Bronchial epithelial cell (primary cell): ENCODE measurements at regions not wholly inside any gene's neighbourhood (a gene's known extent, or its start where the extent isn't known, plus 50 kb on each side); places are given as distances from the start of the nearest gene placed in this dataset.
A peak's percentile ranks its signal among the peaks of the same experiment; 100 is the strongest.

Experiments
- DNase-seq: peaks from one replicate; pipeline ENCODE4 v3.0.0-alpha.2; 2010; ENCODE audit warnings: low read depth
- FAIRE-seq: peaks from 2 replicates; lab custom pipeline; 2011; peaks lifted over from hg19 to GRCh38; lab: Jason Lieb, UNC
- H3K27me3 ChIP-seq: 2 replicates; pipeline ENCODE4 v1.5.1; 2011; ENCODE audit warnings: low read length; ENCODE audit not compliant: control insufficient read depth, insufficient read depth
- H3K36me3 ChIP-seq: 2 replicates; pipeline ENCODE4 v1.5.1; 2011; ENCODE audit warnings: low read length; ENCODE audit not compliant: control insufficient read depth, insufficient read depth
- H3K4me3 ChIP-seq: 2 replicates; pipeline ENCODE4 v1.5.1; 2011; ENCODE audit warnings: mild to moderate bottlenecking, low read depth, low read length, control low read depth
- CTCF ChIP-seq: IDR thresholded peaks from 2 replicates; pipeline ENCODE4 v1.5.1; 2011; ENCODE audit warnings: mild to moderate bottlenecking, moderate library complexity, low read length, control low read depth, inconsistent platforms; ENCODE audit not compliant: insufficient read depth, severe bottlenecking

- DNase-seq = peak; percentile 4
- Histone ChIP-seq H3K4me3 (no peak overlapping the region), H3K36me3 (no peaks in the 10 kb centered on the region), H3K27me3 (no peaks in the 10 kb centered on the region)
- no peak for TF ChIP-seq CTCF
- no peak for FAIRE-seq
Observed at GRCh38 chr6:8215631-8216030, 113.3 kb upstream of the EEF1E1 start.

- Histone ChIP-seq H3K27me3 (no peaks in the 10 kb centered on the region), H3K4me3 (no peak overlapping the region), H3K36me3 (no peaks in the 10 kb centered on the region)
- no peak for DNase-seq
- no peak for FAIRE-seq
- TF ChIP-seq CTCF = no peak
Observed at GRCh38 chr6:8213995-8214394, 111.6 kb upstream of the EEF1E1 start.

GRCh38 chr6:8212720-8213434 lies 110.5 kb upstream of the EEF1E1 start:
- no peaks in the 10 kb centered on the region for H3K36me3 ChIP-seq
- FAIRE-seq (no peak), DNase-seq (no peak)
- no peak overlapping the region for H3K4me3 ChIP-seq
- H3K27me3 ChIP-seq = no peaks in the 10 kb centered on the region
- no peak for TF ChIP-seq CTCF

GRCh38 chr6:8207869-8208191 lies 105.5 kb upstream of the EEF1E1 start:
- DNase-seq = no peak
- H3K4me3 ChIP-seq = no peak overlapping the region
- TF ChIP-seq CTCF = no peak
- no peaks in the 10 kb centered on the region for H3K36me3 ChIP-seq
- no peak for FAIRE-seq
- H3K27me3 ChIP-seq = no peaks in the 10 kb centered on the region

GRCh38 chr6:8207191-8207868 lies 105.0 kb upstream of the EEF1E1 start:
- DNase-seq (no peak), FAIRE-seq (no peak)
- no peak overlapping the region for H3K4me3 ChIP-seq
- no peaks in the 10 kb centered on the region for H3K36me3 ChIP-seq
- TF ChIP-seq CTCF = no peak
- H3K27me3 ChIP-seq = no peaks in the 10 kb centered on the region
